H4 (cell line): ENCODE measurements at regions not wholly inside any gene's neighbourhood (a gene's known extent, or its start where the extent isn't known, plus 50 kb on each side); places are given as distances from the start of the nearest gene placed in this dataset.

Source experiments
- DNase-seq: peaks from one replicate; pipeline ENCODE4 v3.0.0-alpha.2; 2015; ENCODE audit warnings: low spot score

GRCh38 chr6:93550551-93551276, 131.4 kb upstream of the EPHA7 start:
- no peak for DNase-seq

- no peak for DNase-seq
Observed at GRCh38 chr6:93549868-93550267, 130.5 kb upstream of the EPHA7 start.

- DNase-seq, result no peak
Observed at GRCh38 chr6:93524671-93525451, 105.5 kb upstream of the EPHA7 start.

DNA sequence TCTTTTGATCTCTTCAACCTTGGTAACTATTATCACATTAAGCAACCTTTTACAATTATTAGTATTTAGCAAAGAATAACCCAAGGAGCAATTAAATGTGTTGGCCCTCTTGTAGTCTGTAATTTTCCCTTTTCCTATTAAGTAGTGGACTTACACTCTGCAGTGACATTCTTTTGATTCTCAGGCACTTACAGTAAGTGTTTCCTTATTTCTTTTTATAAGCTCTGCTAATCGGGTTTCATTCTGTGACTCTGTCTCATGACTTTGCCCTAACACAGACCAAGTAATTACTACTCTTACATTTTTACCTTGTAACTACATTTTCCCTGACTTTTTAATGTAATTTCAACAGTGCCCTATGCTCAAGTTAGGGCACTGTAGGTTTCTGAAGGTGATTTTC, 104.0 kb upstream of the EPHA7 start:
- no peak for DNase-seq

DNA sequence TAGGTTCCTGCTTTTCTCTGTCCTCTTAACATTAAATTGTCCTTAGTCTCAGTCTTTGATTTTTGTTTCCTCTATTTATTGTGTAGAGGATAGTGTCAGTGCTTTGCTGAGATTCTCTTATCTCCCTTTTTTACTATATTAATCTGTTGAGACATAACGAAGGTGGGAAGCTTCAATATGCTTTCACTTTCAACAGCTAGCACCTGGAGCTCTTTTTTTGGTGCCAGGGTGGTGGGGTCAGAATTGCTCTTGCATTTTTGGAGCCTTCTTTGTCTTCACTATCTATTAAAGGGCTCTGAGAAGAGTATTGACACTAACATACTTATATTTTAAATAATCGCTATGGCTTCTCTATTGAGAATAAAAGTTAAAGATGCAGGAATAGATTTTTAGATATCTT, 97.1 kb upstream of the EPHA7 start:
- no peak for DNase-seq

DNA sequence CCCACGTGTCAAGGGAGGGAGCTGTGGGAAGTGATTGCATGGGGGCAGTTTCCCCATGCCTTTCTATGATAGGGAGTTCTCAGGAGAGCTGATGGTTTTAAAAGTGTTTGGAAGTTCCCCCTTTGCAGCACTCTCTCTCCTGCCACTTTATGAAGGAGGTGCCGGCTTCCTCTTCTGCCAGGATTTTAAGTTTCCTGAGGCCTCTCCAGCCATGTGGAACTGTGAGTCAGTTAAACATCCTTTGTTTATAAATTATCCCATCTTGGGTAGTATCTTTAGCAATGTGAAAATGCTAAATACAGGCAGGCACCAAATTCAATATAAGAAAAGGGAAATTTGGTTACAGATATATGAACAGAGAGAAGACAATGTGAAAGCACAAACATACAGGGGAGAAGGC, 96.4 kb upstream of the EPHA7 start:
- no peak for DNase-seq

GRCh38 chr6:93498713-93499112, 79.4 kb upstream of the EPHA7 start:
- no peak for DNase-seq

- no peak for DNase-seq
Observed at GRCh38 chr6:93496548-93496947, 77.2 kb upstream of the EPHA7 start.

GRCh38 chr6:93494057-93494456, 74.7 kb upstream of the EPHA7 start:
- DNase-seq, result no peak

- DNase-seq, result no peak
Observed at GRCh38 chr6:93474733-93475179, 55.4 kb upstream of the EPHA7 start.

- no peak for DNase-seq
Observed at GRCh38 chr6:93471281-93471680, 51.9 kb upstream of the EPHA7 start.
